HG03439 (cell line): ENCODE measurements at regions not wholly inside any gene's neighbourhood (a gene's known extent, or its start where the extent isn't known, plus 50 kb on each side); places are given as distances from the start of the nearest gene placed in this dataset.

Experiments used
- ATAC-seq: cut with Tn5 transposase; IDR thresholded peaks from one replicate; pipeline ENCODE4 v1.9.1; 2021; ENCODE audit warnings: mild to moderate bottlenecking, moderate library complexity; ENCODE audit not compliant: unreplicated experiment

GRCh38 chr18:41269294-41269693 lies 685.7 kb upstream of the PIK3C3 start:
- no peak for ATAC-seq

GRCh38 chr18:41268271-41268670 lies 686.8 kb upstream of the PIK3C3 start:
- ATAC-seq, result no peak

- no peak for ATAC-seq
Measured at GRCh38 chr18:41266616-41267015, 688.4 kb upstream of the PIK3C3 start.

DNA sequence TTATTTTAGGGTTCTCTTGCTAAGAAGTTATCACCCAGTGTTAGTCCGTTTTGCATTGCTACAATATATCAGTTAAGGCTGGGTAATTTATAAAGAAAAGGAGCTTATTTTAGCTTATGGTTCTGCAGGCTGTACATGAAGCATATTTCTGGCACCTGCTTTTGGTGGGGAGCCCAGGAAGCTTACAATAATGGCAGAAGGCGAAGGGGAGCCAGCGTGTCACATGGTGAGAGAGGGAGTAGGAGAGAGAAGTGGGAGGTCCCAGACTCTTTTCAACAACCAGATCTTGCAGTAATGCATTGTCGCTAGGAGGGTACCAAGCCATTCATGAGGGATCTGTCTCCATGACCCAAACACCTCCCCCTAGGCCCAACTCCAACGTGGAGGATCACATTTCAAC lies 688.8 kb upstream of the PIK3C3 start:
- no peak for ATAC-seq

DNA sequence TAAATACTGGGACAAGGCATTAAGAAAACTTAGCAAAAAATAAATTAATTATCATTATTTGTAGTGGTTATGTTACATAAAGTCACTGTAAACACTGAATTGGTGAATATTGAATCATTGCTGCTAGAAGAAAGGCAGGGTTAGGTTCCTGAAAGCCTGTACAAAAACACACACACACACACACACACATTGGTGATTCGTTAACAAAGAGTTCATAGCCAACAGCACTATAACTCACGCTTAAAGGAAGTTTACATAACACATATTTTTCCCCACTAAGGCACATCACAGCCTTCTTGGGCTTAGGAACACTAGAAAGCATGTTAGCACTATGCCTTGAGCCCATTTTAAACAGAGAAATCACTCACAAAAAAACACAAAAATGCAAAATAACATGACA lies 690.0 kb upstream of the PIK3C3 start:
- no peak for ATAC-seq

DNA sequence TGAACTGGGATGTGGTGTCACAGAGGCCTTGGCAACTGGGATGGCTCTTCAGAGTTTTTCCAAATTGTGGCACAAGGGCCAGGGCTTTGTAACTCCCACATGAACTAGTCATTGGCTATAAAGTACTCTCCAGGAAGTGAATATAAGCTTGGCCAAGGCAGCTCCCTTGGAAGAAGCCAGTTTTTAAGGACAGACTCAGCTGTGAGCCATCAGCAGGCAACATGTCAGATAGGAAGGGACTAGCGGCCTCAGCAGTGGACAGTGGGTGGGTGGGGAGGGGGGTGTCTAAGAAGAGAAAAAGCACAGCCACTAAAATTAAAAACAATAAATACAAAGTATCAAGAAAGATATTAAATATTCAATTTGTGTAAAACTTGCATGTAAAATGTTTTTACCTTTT lies 691.1 kb upstream of the PIK3C3 start:
- ATAC-seq, result no peak

GRCh38 chr18:41262688-41263087 lies 692.3 kb upstream of the PIK3C3 start:
- no peak for ATAC-seq

- no peak for ATAC-seq
Measured at GRCh38 chr18:41244591-41245037, 710.4 kb upstream of the PIK3C3 start.

- no peak for ATAC-seq
Measured at GRCh38 chr18:41237317-41237716, 717.7 kb upstream of the PIK3C3 start.

GRCh38 chr18:41231681-41232080 lies 723.4 kb upstream of the PIK3C3 start:
- no peak for ATAC-seq

GRCh38 chr18:41227993-41228392 lies 727.0 kb upstream of the PIK3C3 start:
- no peak for ATAC-seq

GRCh38 chr18:41226911-41227310 lies 728.1 kb upstream of the PIK3C3 start:
- ATAC-seq, result no peak

GRCh38 chr18:41226186-41226585 lies 728.8 kb upstream of the PIK3C3 start:
- ATAC-seq, result no peak

DNA sequence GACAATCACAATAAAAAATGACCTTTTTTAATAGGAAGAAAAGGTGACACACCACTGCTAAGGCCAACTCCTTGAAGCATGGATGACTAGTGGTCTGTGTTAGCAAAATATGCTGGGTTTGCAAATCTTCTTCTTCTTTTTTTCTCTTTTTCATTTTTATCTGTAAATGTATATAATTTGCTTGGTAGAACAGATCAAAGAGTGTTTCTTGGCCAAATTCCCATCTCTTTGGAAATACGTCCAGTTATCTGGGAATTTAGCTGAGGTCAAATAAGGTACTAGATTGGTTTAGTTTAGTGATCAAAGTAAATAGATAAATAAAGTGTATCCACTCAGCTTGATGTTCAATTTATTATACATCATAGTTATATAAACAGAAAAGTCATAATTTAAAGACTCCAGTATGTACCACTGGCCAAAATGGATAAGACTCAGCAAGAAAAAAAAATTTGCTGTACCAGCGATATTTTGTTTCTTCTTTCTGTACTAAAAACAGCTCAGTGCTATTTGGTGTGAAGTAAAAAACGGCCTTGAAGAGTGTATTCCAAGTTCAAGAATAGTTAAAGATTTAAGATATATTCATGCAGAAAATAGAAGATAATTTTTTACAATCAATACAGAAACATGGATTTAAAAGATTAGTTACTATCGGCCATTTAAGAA lies 738.6 kb upstream of the PIK3C3 start:
- no peak for ATAC-seq

DNA sequence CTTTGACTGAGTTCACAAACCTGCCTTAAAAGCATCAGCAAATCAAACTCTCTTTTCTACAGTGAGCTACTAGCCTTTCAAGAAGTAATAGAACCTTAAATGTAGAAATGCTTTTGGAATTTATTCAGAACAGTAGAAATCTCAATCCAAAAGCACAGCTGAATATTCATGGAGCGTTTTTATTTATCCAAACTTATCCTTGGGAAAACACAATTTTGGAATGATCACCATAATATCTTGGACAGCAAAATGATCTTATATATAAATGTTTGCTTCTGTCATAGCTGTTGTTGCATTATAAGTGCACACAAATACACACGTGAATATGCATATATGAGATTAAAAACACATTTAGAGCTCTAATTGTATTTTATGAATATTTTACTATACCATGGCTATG lies 747.3 kb upstream of the PIK3C3 start:
- no peak for ATAC-seq

DNA sequence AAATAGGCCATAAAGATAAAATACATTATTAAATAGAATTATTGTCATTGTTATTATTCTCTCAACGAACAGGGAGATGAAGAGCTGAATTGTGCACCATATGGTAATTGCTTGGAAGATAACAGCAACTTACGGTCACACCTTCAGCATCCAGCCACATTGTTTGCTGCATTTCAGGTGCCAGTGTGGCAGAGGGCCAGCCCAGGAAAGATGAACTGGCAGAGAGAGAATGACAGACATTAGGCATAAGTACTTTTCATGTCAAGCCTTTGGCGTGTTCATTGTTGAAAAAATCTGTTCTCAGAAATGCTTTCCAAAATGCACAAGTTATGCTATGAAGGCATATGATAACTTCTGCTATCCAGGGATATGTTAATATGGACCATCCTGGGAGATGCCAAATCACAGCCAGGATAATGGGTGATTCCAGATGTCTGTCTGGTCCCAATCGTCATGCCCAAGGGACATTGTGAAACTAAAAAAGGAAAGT lies 748.6 kb upstream of the PIK3C3 start:
- ATAC-seq, result no peak

- ATAC-seq, result no peak
Measured at GRCh38 chr18:41199212-41199611, 755.8 kb upstream of the PIK3C3 start.

- no peak for ATAC-seq
Measured at GRCh38 chr18:41197967-41198366, 757.1 kb upstream of the PIK3C3 start.

GRCh38 chr18:41170346-41170745 lies 784.7 kb upstream of the PIK3C3 start:
- no peak for ATAC-seq

GRCh38 chr18:41165625-41166024 lies 789.4 kb upstream of the PIK3C3 start:
- ATAC-seq, result no peak

DNA sequence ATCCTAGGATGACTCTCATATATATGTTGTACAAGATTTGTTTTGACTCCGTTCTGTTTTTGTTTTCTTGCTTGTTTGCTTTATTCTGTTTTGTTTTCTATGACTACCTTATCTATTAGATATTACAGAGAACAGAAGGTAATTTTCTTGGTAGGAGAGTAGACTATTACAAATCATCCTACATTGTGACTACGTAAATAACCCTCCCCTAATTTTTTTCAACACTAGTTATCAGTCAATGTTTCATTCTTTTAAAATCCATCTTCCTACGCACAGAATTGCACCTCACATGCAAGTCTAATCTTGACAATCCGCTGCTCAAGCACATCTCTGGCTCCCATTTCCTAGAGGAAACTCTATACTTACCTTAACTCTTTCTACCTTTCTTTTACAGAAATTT lies 792.3 kb upstream of the PIK3C3 start:
- ATAC-seq, result no peak

GRCh38 chr18:41162191-41162590 lies 792.8 kb upstream of the PIK3C3 start:
- ATAC-seq, result no peak
